HFF-Myc (cell line): ENCODE measurements at regions not wholly inside any gene's neighbourhood (a gene's known extent, or its start where the extent isn't known, plus 50 kb on each side); places are given as distances from the start of the nearest gene placed in this dataset.

Source experiments
- DNase-seq: peaks from one replicate; pipeline ENCODE4 v3.0.0-alpha.2; 2011; ENCODE audit warnings: low read depth; ENCODE audit errors: extremely low read depth
- H3K4me3 ChIP-seq: replicated peaks from 2 replicates; pipeline ENCODE4 v1.5.1; 2011; ENCODE audit warnings: low read depth, mild to moderate bottlenecking, control low read depth, low read length
- CTCF ChIP-seq: IDR thresholded peaks from 2 replicates; pipeline ENCODE4 v1.5.1; 2012; ENCODE audit warnings: mild to moderate bottlenecking, low read depth, low read length, control low read depth; ENCODE audit errors: missing control alignments

GRCh38 chr6:151749341-151749740 lies 58.1 kb upstream of the ESR1 start:
- DNase-seq: no peak
- TF ChIP-seq CTCF: no peak

GRCh38 chr6:151753581-151753980 lies 53.9 kb upstream of the ESR1 start:
- TF ChIP-seq CTCF: no peak
- no peak overlapping the region for H3K4me3 ChIP-seq
- no peak for DNase-seq

More at GRCh38 chr6:151749341-151749740, 58.1 kb upstream of the ESR1 start:
- no peak overlapping the region for H3K4me3 ChIP-seq

- DNase-seq: no peak
- no peak for TF ChIP-seq CTCF
- H3K4me3 ChIP-seq: no peak overlapping the region
Measured at GRCh38 chr6:151757506-151757955, 50.0 kb upstream of the ESR1 start.
